PC-3 (cell line): ENCODE measurements at regions not wholly inside any gene's neighbourhood (a gene's known extent, or its start where the extent isn't known, plus 50 kb on each side); places are given as distances from the start of the nearest gene placed in this dataset.

Source experiments
- EZH2 ChIP-seq: fragments of 300-600 bp; sonication (generic); IDR thresholded peaks from one replicate; pipeline ENCODE4 v1.6.1; 2017; ENCODE audit warnings: antibody characterized with exemption, mild to moderate bottlenecking, low read length; ENCODE audit not compliant: unreplicated experiment
- TF ChIP-seq, protein P1 (sequence below): fragments of 300-600 bp; sonication (generic); conservative IDR thresholded peaks from 2 replicates; pipeline ENCODE4 v1.5.1; 2017; ENCODE audit warnings: antibody characterized with exemption, low read depth, mild to moderate bottlenecking, low read length

GRCh38 chr5:44974813-44975212 is 166.1 kb downstream of the MRPS30 start:
- TF ChIP-seq, protein P1, sequence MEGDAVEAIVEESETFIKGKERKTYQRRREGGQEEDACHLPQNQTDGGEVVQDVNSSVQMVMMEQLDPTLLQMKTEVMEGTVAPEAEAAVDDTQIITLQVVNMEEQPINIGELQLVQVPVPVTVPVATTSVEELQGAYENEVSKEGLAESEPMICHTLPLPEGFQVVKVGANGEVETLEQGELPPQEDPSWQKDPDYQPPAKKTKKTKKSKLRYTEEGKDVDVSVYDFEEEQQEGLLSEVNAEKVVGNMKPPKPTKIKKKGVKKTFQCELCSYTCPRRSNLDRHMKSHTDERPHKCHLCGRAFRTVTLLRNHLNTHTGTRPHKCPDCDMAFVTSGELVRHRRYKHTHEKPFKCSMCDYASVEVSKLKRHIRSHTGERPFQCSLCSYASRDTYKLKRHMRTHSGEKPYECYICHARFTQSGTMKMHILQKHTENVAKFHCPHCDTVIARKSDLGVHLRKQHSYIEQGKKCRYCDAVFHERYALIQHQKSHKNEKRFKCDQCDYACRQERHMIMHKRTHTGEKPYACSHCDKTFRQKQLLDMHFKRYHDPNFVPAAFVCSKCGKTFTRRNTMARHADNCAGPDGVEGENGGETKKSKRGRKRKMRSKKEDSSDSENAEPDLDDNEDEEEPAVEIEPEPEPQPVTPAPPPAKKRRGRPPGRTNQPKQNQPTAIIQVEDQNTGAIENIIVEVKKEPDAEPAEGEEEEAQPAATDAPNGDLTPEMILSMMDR, result no peak
- TF ChIP-seq EZH2, result no peak
